ENCODE measurements at regions not wholly inside any gene's neighbourhood (a gene's known extent, or its start where the extent isn't known, plus 50 kb on each side); places are given as distances from the start of the nearest gene placed in this dataset.

DNA sequence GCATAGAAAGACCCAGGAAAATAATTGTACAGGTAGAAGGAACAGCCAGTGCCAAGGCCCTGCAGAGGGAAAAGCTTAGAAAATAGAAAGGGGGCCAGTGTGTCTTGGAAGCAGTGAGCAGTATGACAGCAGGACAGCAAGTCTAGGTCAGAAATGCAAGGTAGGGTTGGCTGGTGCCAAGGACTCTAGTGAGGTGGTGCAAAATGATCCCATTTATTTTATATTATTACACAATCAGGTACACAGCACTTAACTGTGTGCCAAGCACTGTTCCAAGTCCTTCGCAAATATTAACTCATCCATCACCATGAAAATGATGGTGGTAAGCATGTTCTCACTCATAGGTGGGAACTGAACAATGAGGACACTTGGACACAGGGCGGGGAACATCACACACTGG lies 100.0 kb downstream of the AQP4 start:
- Histone ChIP-seq H3K4me2 (ENCODE audit: low read length) (no peak overlapping the region), H3K9ac (ENCODE audit: low read depth, low read length) (no peak overlapping the region), H3K36me3 (ENCODE audit: insufficient read depth, low read length) (no peaks in the 10 kb centered on the region), H3K27me3 (ENCODE audit: control insufficient read depth, insufficient read depth, low read length) (peaks cover 2% of the 10 kb centered on the region), H3K4me3 (ENCODE audit: low read length) (no peak overlapping the region), H3K4me1 (ENCODE audit: control insufficient read depth, insufficient read depth, low read length) (no peaks in the 10 kb centered on the region), H3K9me3 (replicated peaks; ENCODE audit: low read length) (no peaks in the 10 kb centered on the region)

- H3K27me3 ChIP-seq (ENCODE audit: control insufficient read depth, insufficient read depth, low read length) = peaks cover under 1% of the 10 kb centered on the region
- no peak overlapping the region for H3K9ac ChIP-seq (ENCODE audit: low read depth, low read length)
- H3K36me3 ChIP-seq (ENCODE audit: insufficient read depth, low read length) = no peaks in the 10 kb centered on the region
- no peaks in the 10 kb centered on the region for H3K9me3 ChIP-seq (replicated peaks; ENCODE audit: low read length)
- H3K4me2 ChIP-seq (ENCODE audit: low read length) = no peak overlapping the region
- H3K4me1 ChIP-seq (ENCODE audit: control insufficient read depth, insufficient read depth, low read length) = no peaks in the 10 kb centered on the region
- H3K4me3 ChIP-seq (ENCODE audit: low read length) = no peak overlapping the region
Measured at GRCh38 chr18:26764586-26764985, 100.9 kb downstream of the AQP4 start.

DNA sequence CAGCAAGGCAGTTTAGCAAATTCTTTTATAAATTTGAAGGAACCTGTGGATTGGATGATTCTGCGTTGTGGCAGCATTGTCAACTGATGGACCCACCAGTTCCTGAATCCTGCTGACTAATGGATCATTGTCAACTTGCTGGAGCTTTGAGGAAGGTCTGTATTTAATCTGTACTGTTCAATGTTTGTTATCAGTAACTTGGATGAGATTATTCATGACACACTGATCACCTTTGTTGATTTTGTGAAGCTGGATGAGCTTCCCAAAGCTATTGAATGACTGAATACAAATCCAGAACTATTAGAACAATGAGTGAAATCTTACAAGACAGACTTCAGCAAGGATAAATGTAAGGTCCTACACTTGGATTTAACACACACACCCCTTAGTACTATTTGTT lies 101.3 kb downstream of the AQP4 start:
- no peaks in the 10 kb centered on the region for H3K4me1 ChIP-seq (ENCODE audit: control insufficient read depth, insufficient read depth, low read length)
- H3K36me3 ChIP-seq (ENCODE audit: insufficient read depth, low read length) = no peaks in the 10 kb centered on the region
- H3K9me3 ChIP-seq (replicated peaks; ENCODE audit: low read length) = no peaks in the 10 kb centered on the region

DNA sequence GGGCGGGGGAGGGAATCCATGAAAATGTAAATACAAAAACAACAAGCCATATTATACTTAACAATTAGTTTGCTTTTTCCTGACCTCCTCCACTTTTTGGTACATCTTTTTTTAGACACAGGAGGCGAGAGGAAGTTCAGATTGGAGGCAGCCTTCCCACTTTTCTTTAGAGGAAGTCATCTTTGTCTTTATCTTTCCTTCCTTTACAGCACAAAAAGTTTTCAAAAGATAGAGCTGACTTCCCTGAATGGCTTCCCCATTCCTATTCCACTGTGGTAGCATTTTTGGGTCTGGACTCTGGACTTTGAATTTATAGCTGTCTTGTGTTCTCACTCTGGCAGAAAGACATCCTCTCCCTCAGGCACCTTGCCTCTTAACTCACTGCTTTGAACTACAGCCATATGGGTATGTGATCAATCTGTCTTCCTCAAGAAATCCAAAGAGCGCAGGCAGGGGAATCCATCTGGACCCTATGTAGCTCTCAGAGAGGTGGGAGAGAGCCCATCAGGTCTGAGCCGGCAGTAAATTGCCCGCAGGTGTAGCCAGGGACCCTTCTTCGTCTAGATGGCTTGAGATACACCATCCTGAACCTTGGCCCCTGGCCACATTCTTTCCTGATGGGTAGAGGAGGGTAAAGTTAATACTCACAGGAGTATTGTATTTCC lies 101.9 kb downstream of the AQP4 start:
- H3K9me3 ChIP-seq (replicated peaks; ENCODE audit: low read length) = no peaks in the 10 kb centered on the region
- no peaks in the 10 kb centered on the region for H3K27me3 ChIP-seq (ENCODE audit: control insufficient read depth, insufficient read depth, low read length)
- no peak overlapping the region for H3K4me2 ChIP-seq (ENCODE audit: low read length)
- no peaks in the 10 kb centered on the region for H3K36me3 ChIP-seq (ENCODE audit: insufficient read depth, low read length)
- H3K4me1 ChIP-seq (ENCODE audit: control insufficient read depth, insufficient read depth, low read length) = no peaks in the 10 kb centered on the region
- H3K9ac ChIP-seq (ENCODE audit: low read depth, low read length) = no peak overlapping the region
- no peak overlapping the region for H3K4me3 ChIP-seq (ENCODE audit: low read length)

More for the DNA sequence above, 101.3 kb downstream of the AQP4 start:
- H3K9ac ChIP-seq (ENCODE audit: low read depth, low read length) = no peak overlapping the region
- H3K4me3 ChIP-seq (ENCODE audit: low read length) = no peak overlapping the region
- no peak overlapping the region for H3K4me2 ChIP-seq (ENCODE audit: low read length)
- H3K27me3 ChIP-seq (ENCODE audit: control insufficient read depth, insufficient read depth, low read length) = no peaks in the 10 kb centered on the region

DNA sequence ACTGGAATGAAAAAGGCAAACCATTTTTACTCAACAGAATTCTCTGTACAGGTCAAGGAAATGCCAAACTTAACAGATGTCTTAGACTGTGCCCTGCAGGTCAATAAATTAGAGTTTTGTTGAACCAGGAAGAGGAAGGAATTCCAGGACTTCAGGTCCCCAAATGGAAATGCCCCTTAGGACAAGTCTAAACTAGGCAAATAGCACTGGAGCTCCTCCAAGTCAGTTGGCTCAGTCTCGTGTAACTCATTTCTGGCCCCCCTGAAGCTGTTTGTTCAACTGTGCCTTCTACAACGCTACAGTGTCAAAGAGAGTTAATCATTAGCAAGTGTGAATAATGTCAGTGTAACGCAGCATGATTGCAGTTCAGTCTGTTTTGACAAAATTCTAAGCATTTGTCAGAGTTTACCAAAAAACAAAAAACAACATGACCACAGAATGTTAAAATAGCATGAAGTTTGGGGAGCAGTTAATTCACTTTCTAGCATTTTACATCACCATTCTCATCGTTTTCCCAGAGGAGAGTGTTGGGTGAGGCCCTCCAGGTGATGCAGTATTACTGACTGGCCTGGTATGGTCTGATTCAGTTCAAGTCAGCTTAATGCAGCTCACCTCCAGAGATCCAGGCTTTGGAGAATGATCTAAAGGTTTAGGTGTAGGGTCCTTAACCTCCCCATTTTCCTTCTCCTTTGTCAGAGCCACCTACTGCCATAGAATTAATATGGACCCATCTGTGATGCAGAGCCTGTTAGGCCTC lies 108.1 kb downstream of the AQP4 start:
- Histone ChIP-seq H3K9ac (ENCODE audit: low read depth, low read length) (no peak overlapping the region), H3K9me3 (replicated peaks; ENCODE audit: low read length) (no peaks in the 10 kb centered on the region), H3K27me3 (ENCODE audit: control insufficient read depth, insufficient read depth, low read length) (no peaks in the 10 kb centered on the region), H3K4me1 (ENCODE audit: control insufficient read depth, insufficient read depth, low read length) (no peaks in the 10 kb centered on the region), H3K36me3 (ENCODE audit: insufficient read depth, low read length) (no peaks in the 10 kb centered on the region), H3K4me2 (ENCODE audit: low read length) (no peak overlapping the region), H3K4me3 (ENCODE audit: low read length) (no peak overlapping the region)

GRCh38 chr18:26756556-26756955 lies 109.0 kb downstream of the AQP4 start:
- no peaks in the 10 kb centered on the region for H3K27me3 ChIP-seq (ENCODE audit: control insufficient read depth, insufficient read depth, low read length)
- no peaks in the 10 kb centered on the region for H3K4me1 ChIP-seq (ENCODE audit: control insufficient read depth, insufficient read depth, low read length)
- H3K9me3 ChIP-seq (replicated peaks; ENCODE audit: low read length) = no peaks in the 10 kb centered on the region
- H3K4me3 ChIP-seq (ENCODE audit: low read length) = no peak overlapping the region
- no peak overlapping the region for H3K4me2 ChIP-seq (ENCODE audit: low read length)
- no peaks in the 10 kb centered on the region for H3K36me3 ChIP-seq (ENCODE audit: insufficient read depth, low read length)
- H3K9ac ChIP-seq (ENCODE audit: low read depth, low read length) = no peak overlapping the region

DNA sequence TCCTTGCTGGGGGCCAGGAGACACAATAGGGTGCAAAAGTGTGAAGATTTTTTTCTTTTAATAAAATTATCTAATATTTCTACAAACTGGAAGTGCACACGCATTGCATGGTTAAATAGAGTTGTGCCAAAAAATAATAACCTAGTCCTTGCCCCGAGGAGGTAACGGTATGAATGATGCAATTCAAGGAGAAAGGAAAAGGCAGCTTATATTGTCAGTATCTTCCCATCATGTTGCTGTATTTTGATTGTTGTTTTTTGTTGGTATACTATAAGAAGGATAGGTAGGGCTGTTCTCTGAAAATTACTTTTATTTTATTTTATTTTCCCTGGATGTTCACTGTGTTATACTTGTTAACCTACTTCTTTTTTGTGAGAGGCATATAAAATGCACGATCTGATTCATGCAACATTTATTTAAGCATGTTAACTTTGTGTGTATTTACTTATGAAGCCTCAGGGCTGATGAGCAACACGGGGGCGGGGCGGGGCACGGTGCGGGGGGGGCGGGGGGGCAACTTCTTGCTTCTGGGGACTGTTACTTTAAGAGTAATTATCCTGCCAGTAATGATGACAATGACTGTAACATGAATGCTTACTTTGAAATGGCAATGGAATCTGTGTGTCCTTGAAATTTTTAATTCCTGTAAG lies 118.6 kb downstream of the AQP4 start:
- Histone ChIP-seq H3K36me3 (ENCODE audit: insufficient read depth, low read length) (no peaks in the 10 kb centered on the region), H3K9me3 (replicated peaks; ENCODE audit: low read length) (no peaks in the 10 kb centered on the region), H3K9ac (ENCODE audit: low read depth, low read length) (no peak overlapping the region), H3K27me3 (ENCODE audit: control insufficient read depth, insufficient read depth, low read length) (no peaks in the 10 kb centered on the region), H3K4me3 (ENCODE audit: low read length) (peak overlapping the region; percentile 27), H3K4me2 (ENCODE audit: low read length) (peak overlapping the region; percentile 66), H3K4me1 (ENCODE audit: control insufficient read depth, insufficient read depth, low read length) (peaks cover 20% of the 10 kb centered on the region)

DNA sequence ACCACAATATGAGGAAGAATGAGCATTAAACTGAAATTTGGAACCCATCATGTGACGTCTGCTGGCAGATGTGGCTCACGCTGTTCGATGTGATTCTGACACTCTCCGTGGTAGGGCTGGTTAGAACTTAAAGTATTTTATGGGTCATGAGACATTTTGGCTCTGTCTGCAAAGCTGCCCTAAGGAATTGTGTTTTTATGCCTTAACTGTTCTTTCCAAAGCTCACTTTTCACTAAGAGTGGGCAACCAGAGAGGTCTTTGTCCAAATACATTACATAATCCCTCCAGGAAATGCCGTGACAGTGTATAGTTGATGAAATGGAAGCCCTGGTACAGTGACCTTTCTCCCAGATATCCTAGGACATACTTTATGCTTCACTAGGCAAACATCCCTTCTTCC lies 119.1 kb downstream of the AQP4 start:
- H3K9ac ChIP-seq (ENCODE audit: low read depth, low read length) = no peak overlapping the region
- peaks cover 20% of the 10 kb centered on the region for H3K4me1 ChIP-seq (ENCODE audit: control insufficient read depth, insufficient read depth, low read length)
- peak overlapping the region; percentile 27 for H3K4me3 ChIP-seq (ENCODE audit: low read length)
- no peaks in the 10 kb centered on the region for H3K9me3 ChIP-seq (replicated peaks; ENCODE audit: low read length)
- H3K36me3 ChIP-seq (ENCODE audit: insufficient read depth, low read length) = no peaks in the 10 kb centered on the region
- peak overlapping the region; percentile 66 for H3K4me2 ChIP-seq (ENCODE audit: low read length)
- no peaks in the 10 kb centered on the region for H3K27me3 ChIP-seq (ENCODE audit: control insufficient read depth, insufficient read depth, low read length)

- no peak overlapping the region for H3K9ac ChIP-seq (ENCODE audit: low read depth, low read length)
- H3K4me2 ChIP-seq (ENCODE audit: low read length) = no peak overlapping the region
- no peaks in the 10 kb centered on the region for H3K9me3 ChIP-seq (replicated peaks; ENCODE audit: low read length)
- H3K36me3 ChIP-seq (ENCODE audit: insufficient read depth, low read length) = no peaks in the 10 kb centered on the region
- no peaks in the 10 kb centered on the region for H3K27me3 ChIP-seq (ENCODE audit: control insufficient read depth, insufficient read depth, low read length)
- H3K4me1 ChIP-seq (ENCODE audit: control insufficient read depth, insufficient read depth, low read length) = peaks cover 20% of the 10 kb centered on the region
- H3K4me3 ChIP-seq (ENCODE audit: low read length) = no peak overlapping the region
Measured at GRCh38 chr18:26745288-26746181, 120.0 kb downstream of the AQP4 start.

GRCh38 chr18:26741758-26742157 lies 123.7 kb downstream of the AQP4 start:
- H3K9me3 ChIP-seq (replicated peaks; ENCODE audit: low read length) = no peaks in the 10 kb centered on the region

DNA sequence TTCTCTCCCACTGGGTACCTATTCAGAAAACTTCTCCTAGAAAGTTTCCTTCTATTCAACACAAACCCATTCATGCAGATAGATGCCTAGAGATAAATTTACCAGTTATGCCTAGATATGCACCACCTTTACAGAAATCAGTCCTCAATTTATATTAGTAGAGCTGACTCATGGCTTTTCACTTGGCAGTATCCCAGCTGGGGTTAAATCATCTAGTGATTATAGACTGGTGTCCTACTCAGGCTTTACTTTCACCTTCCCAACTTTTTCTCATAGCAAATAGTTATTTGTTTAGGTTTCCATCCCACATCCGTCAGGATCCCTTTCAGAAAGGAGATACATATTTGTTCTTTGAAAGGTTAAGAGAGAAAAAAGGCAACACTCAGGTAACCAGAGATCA lies 124.5 kb downstream of the AQP4 start:
- Histone ChIP-seq H3K4me3 (ENCODE audit: low read length) (no peak overlapping the region), H3K36me3 (ENCODE audit: insufficient read depth, low read length) (no peaks in the 10 kb centered on the region), H3K4me1 (ENCODE audit: control insufficient read depth, insufficient read depth, low read length) (peaks cover 7% of the 10 kb centered on the region), H3K27me3 (ENCODE audit: control insufficient read depth, insufficient read depth, low read length) (no peaks in the 10 kb centered on the region), H3K9ac (ENCODE audit: low read depth, low read length) (no peak overlapping the region), H3K9me3 (replicated peaks; ENCODE audit: low read length) (no peaks in the 10 kb centered on the region), H3K4me2 (ENCODE audit: low read length) (no peak overlapping the region)

More at GRCh38 chr18:26741758-26742157, 123.7 kb downstream of the AQP4 start:
- H3K4me1 ChIP-seq (ENCODE audit: control insufficient read depth, insufficient read depth, low read length) = peaks cover 13% of the 10 kb centered on the region
- H3K4me2 ChIP-seq (ENCODE audit: low read length) = no peak overlapping the region
- H3K4me3 ChIP-seq (ENCODE audit: low read length) = no peak overlapping the region
- H3K9ac ChIP-seq (ENCODE audit: low read depth, low read length) = no peak overlapping the region
- no peaks in the 10 kb centered on the region for H3K27me3 ChIP-seq (ENCODE audit: control insufficient read depth, insufficient read depth, low read length)
- H3K36me3 ChIP-seq (ENCODE audit: insufficient read depth, low read length) = no peaks in the 10 kb centered on the region

Data from skeletal muscle satellite cell (primary cell).